H1 (cell line): ENCODE measurements at regions not wholly inside any gene's neighbourhood (a gene's known extent, or its start where the extent isn't known, plus 50 kb on each side); places are given as distances from the start of the nearest gene placed in this dataset.

ENCODE experiments used
- CTCF ChIA-PET: fragments of 300-600 bp; sonication (Branson Sonifier 250); formaldehyde crosslinking; loops from one replicate; lab custom pipeline; 2021; ENCODE audit not compliant: partially characterized antibody; lab: Charles Lee
- POLR2A ChIA-PET: fragments of 300-600 bp; sonication (Branson Sonifier 250); formaldehyde crosslinking; loops from one replicate; lab custom pipeline; 2021; ENCODE audit warnings: inconsistent platforms; ENCODE audit not compliant: partially characterized antibody; lab: Charles Lee
- DNase-seq, 2 experiments: peaks; one replicate each; pipeline versions ENCODE4 v3.0.0 to v3.0.0-alpha.2; 2010 to 2022; ENCODE audit warnings: low spot score in 2 of 2, low read depth in 1 of 2, mixed read lengths in 1 of 2
- FAIRE-seq: peaks from 2 replicates; lab custom pipeline; 2011; peaks lifted over from hg19 to GRCh38; lab: Jason Lieb, UNC
- H2AFZ ChIP-seq: 2 replicates; pipeline ENCODE4 v1.8.1; 2012; ENCODE audit warnings: low read length, inconsistent platforms
- H2AK5ac ChIP-seq: 2 replicates; pipeline ENCODE4 v1.6.1; 2013; ENCODE audit warnings: low read depth, low read length
- H2BK120ac ChIP-seq: replicated peaks from 2 replicates; pipeline ENCODE3; 2013; ENCODE audit warnings: low read depth, low read length, inconsistent platforms
- H2BK12ac ChIP-seq: 2 replicates; pipeline ENCODE4 v1.6.1; 2013; ENCODE audit warnings: low read depth, low read length
- H2BK15ac ChIP-seq: 2 replicates; pipeline ENCODE4 v1.6.1; 2013; ENCODE audit warnings: low read length
- H2BK20ac ChIP-seq: 2 replicates; pipeline ENCODE4 v1.6.1; 2013; ENCODE audit warnings: low read length
- H2BK5ac ChIP-seq: 2 replicates; pipeline ENCODE4 v1.6.1; 2013; ENCODE audit warnings: low read depth, low read length
- H3K14ac ChIP-seq: 2 replicates; pipeline ENCODE4 v1.6.1; 2013; ENCODE audit warnings: inconsistent platforms; ENCODE audit not compliant: insufficient read length
- H3K18ac ChIP-seq: 2 replicates; pipeline ENCODE4 v1.6.1; 2013; ENCODE audit warnings: low read length; ENCODE audit errors: extremely low read depth
- H3K23ac ChIP-seq: 2 replicates; pipeline ENCODE4 v1.6.1; 2013; ENCODE audit warnings: inconsistent platforms; ENCODE audit not compliant: insufficient read length
- H3K23me2 ChIP-seq: 2 replicates; pipeline ENCODE4 v1.6.1; 2013; ENCODE audit warnings: low read depth, low read length
- H3K27ac ChIP-seq: 2 replicates; pipeline ENCODE4 v1.6.1; 2011; ENCODE audit warnings: low read depth, low read length, inconsistent platforms
- H3K27me3 ChIP-seq, 4 experiments: replicated peaks in 1 of 4; 1 replicate in 1 of 4; 2 replicates in 3 of 4; pipeline versions ENCODE4 v1.6.1 to v1.8.1; 2011 to 2013; ENCODE audit warnings: low read length in 3 of 4, mild to moderate bottlenecking in 3 of 4, inconsistent platforms in 2 of 4, mixed read lengths in 2 of 4, moderate library complexity in 1 of 4; ENCODE audit not compliant: control insufficient read depth in 3 of 4, insufficient read depth in 3 of 4; ENCODE audit errors: extremely low read depth in 1 of 4
- H3K36me3 ChIP-seq, 4 experiments: 2 replicates each; pipeline versions ENCODE4 v1.6.1 to v1.8.1; 2011 to 2013; ENCODE audit warnings: mild to moderate bottlenecking in 4 of 4, low read length in 3 of 4, moderate library complexity in 2 of 4, control low read depth in 1 of 4, inconsistent platforms in 1 of 4; ENCODE audit not compliant: insufficient read depth in 4 of 4, control insufficient read depth in 2 of 4
- H3K4ac ChIP-seq: replicated peaks from 2 replicates; pipeline ENCODE3; 2013; ENCODE audit warnings: low read length, low read depth, mixed read lengths, inconsistent platforms; ENCODE audit not compliant: insufficient read length
- H3K4me1 ChIP-seq, 4 experiments: replicated peaks in 1 of 4; 1 replicate in 1 of 4; 2 replicates in 3 of 4; pipeline versions ENCODE4 v1.6.1 to v1.8.1; 2011 to 2013; ENCODE audit warnings: low read length in 3 of 4, inconsistent platforms in 2 of 4, mixed read lengths in 1 of 4; ENCODE audit not compliant: insufficient read depth in 4 of 4, control insufficient read depth in 3 of 4
- H3K4me2 ChIP-seq, 2 experiments: 2 replicates each; pipeline versions ENCODE4 v1.6.1 to v1.8.1; 2011 to 2013; ENCODE audit warnings: low read depth in 2 of 2, low read length in 2 of 2, control low read depth in 1 of 2, inconsistent platforms in 1 of 2, mild to moderate bottlenecking in 1 of 2; ENCODE audit not compliant: insufficient read depth in 1 of 2
- H3K4me3 ChIP-seq, 4 experiments: fragments of 200-600, 300-600 bp in 1 of 4; sonication (generic), shearing (Covaris generic), sonication (Bioruptor Twin) in 1 of 4; 2 replicates each; pipeline versions ENCODE4 v1.5.1 to v1.8.1; 2011 to 2016; ENCODE audit warnings: low read length in 4 of 4, low read depth in 3 of 4, control low read depth in 2 of 4, inconsistent platforms in 2 of 4, mild to moderate bottlenecking in 2 of 4, mixed read lengths in 1 of 4, moderate library complexity in 1 of 4; ENCODE audit not compliant: insufficient read depth in 2 of 4; ENCODE audit errors: extremely low read depth in 1 of 4
- H3K56ac ChIP-seq: replicated peaks from 2 replicates; pipeline ENCODE3; 2013; ENCODE audit warnings: low read depth, mild to moderate bottlenecking, mixed read lengths, low read length, inconsistent platforms; ENCODE audit not compliant: insufficient read length
- H3K79me1 ChIP-seq: 2 replicates; pipeline ENCODE4 v1.6.1; 2013; ENCODE audit warnings: low read depth, low read length, control low read depth
- H3K79me2 ChIP-seq, 2 experiments: 2 replicates each; pipeline versions ENCODE4 v1.6.1 to v1.8.1; 2012 to 2013; ENCODE audit warnings: low read length in 2 of 2, mild to moderate bottlenecking in 2 of 2, inconsistent platforms in 1 of 2; ENCODE audit not compliant: insufficient read depth in 2 of 2, control insufficient read depth in 1 of 2
- H3K9ac ChIP-seq, 4 experiments: replicated peaks in 1 of 4; 1 replicate in 1 of 4; 2 replicates in 3 of 4; pipeline versions ENCODE4 v1.6.1 to v1.8.1; 2011 to 2013; ENCODE audit warnings: low read depth in 3 of 4, low read length in 3 of 4, control low read depth in 2 of 4, mild to moderate bottlenecking in 2 of 4, moderate library complexity in 2 of 4, inconsistent platforms in 1 of 4; ENCODE audit errors: extremely low read depth in 1 of 4
- H3K9me3 ChIP-seq, 2 experiments: 2 replicates each; pipeline versions ENCODE4 v1.6.1 to v1.8.1; 2012 to 2013; ENCODE audit warnings: mild to moderate bottlenecking in 2 of 2, moderate library complexity in 2 of 2, control low read depth in 1 of 2, inconsistent platforms in 1 of 2, low read depth in 1 of 2, low read length in 1 of 2, mixed read lengths in 1 of 2; ENCODE audit not compliant: insufficient read depth in 2 of 2
- H4K20me1 ChIP-seq, 2 experiments: replicated peaks in 1 of 2; 2 replicates each; pipeline versions ENCODE3 to v1.8.1; 2011 to 2013; ENCODE audit warnings: inconsistent platforms in 2 of 2, low read length in 2 of 2, mild to moderate bottlenecking in 1 of 2; ENCODE audit not compliant: insufficient read depth in 2 of 2, control insufficient read depth in 1 of 2
- H4K5ac ChIP-seq: 2 replicates; pipeline ENCODE4 v1.6.1; 2013; ENCODE audit warnings: low read length, low read depth, mixed read lengths, inconsistent platforms; ENCODE audit not compliant: insufficient read length
- H4K8ac ChIP-seq: 2 replicates; pipeline ENCODE4 v1.8.0; 2013; ENCODE audit warnings: mild to moderate bottlenecking, moderate library complexity, low read length, inconsistent platforms; ENCODE audit not compliant: insufficient read depth; ENCODE audit errors: extremely low read depth
- H4K91ac ChIP-seq: replicated peaks from 2 replicates; pipeline ENCODE3; 2013; ENCODE audit warnings: low read length, mixed read lengths, inconsistent platforms; ENCODE audit not compliant: insufficient read length
- BACH1 ChIP-seq: IDR thresholded peaks from 2 replicates; pipeline ENCODE4 v1.6.1; 2012; ENCODE audit warnings: low read length, improper control_type of control experiment
- CHD1 ChIP-seq: IDR thresholded peaks from 2 replicates; pipeline ENCODE4 v1.6.1; 2012; ENCODE audit warnings: low read depth, low read length, improper control_type of control experiment
- CREB1 ChIP-seq: IDR thresholded peaks from 2 replicates; pipeline ENCODE4 v1.6.1; 2012; ENCODE audit warnings: inconsistent platforms
- CTBP2 ChIP-seq: IDR thresholded peaks from 2 replicates; pipeline ENCODE4 v1.7.0; 2011; ENCODE audit warnings: borderline replicate concordance, mild to moderate bottlenecking, moderate library complexity, mixed read lengths, low read length; ENCODE audit not compliant: insufficient read depth, insufficient read length
- EGR1 ChIP-seq: IDR thresholded peaks from 2 replicates; pipeline ENCODE4 v1.6.1; 2011; ENCODE audit warnings: low read depth, low read length, borderline replicate concordance
- EZH2 ChIP-seq: fragments of 200-600 bp; sonication (generic); IDR thresholded peaks from 2 replicates; pipeline ENCODE4 v1.7.1; 2012; ENCODE audit warnings: low read depth, mild to moderate bottlenecking, moderate library complexity, low read length, inconsistent platforms; ENCODE audit not compliant: severe bottlenecking
- RAD21 ChIP-seq, 2 experiments: IDR thresholded peaks in 1 of 2; conservative IDR thresholded peaks in 1 of 2; 2 replicates each; pipeline ENCODE4 v1.6.1; 2011; ENCODE audit warnings: low read depth in 2 of 2, low read length in 2 of 2, improper control_type of control experiment in 1 of 2, inconsistent platforms in 1 of 2, mild to moderate bottlenecking in 1 of 2, moderate library complexity in 1 of 2
- RNF2 ChIP-seq: fragments of 200-900, 300-1000 bp; sonication (generic); IDR thresholded peaks from 2 replicates; pipeline ENCODE4 v1.7.1; 2016; ENCODE audit warnings: borderline replicate concordance, low read depth, mild to moderate bottlenecking, antibody characterized with exemption, low read length; ENCODE audit not compliant: poor library complexity, severe bottlenecking; ENCODE audit errors: missing control alignments
- TAF1 ChIP-seq: IDR thresholded peaks from 2 replicates; pipeline ENCODE4 v1.6.1; 2011; ENCODE audit warnings: mild to moderate bottlenecking, low read depth, low read length
- YY1 ChIP-seq: IDR thresholded peaks from 2 replicates; pipeline ENCODE4 v1.6.1; 2011; ENCODE audit warnings: low read depth, mild to moderate bottlenecking, low read length
- WGBS, 2 experiments: shearing (Covaris generic) in 1 of 2; methylation state at CpG; one replicate each; pipeline versions ENCODE4 v1.1.6 to v1.1.7; 2013 to 2015; ENCODE audit warnings: low lambda C conversion rate in 2 of 2, mixed read lengths in 2 of 2, inconsistent platforms in 1 of 2, low coverage in 1 of 2, missing lambda C conversion rate in 1 of 2; ENCODE audit not compliant: insufficient replicate concordance in 2 of 2, insufficient coverage in 1 of 2, insufficient read length in 1 of 2; ENCODE audit errors: extremely low coverage in 1 of 2, missing lambda C conversion rate in 1 of 2; 5-methylcytosine and 5-hydroxymethylcytosine counted together

DNA sequence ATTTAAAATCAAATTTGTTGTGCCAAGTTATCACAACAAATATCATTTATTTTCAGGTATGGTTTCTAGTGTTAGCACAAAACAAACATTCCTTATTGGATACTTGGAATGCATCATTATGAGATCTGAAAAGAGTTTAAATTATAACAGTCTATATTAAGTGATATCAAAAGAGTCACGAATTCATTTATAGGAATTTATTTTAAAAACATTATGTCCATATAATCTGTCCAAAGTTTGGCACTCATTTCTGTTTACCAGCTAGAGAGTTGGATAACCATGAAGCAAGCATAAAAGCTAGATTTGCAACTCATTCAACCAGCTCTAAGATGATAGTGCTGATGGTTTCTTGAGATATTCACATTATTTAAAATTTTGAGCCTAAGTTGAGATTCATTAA is 453.2 kb downstream of the DOK5 start:
- H3K79me2 ChIP-seq, result no peaks in the 10 kb centered on the region
- ChIA-PET POLR2A (no interaction called here), CTCF (no interaction called here)
- no peak overlapping the region for H3K56ac ChIP-seq
- no peaks in the 10 kb centered on the region for H3K79me1 ChIP-seq
- H4K20me1 ChIP-seq, result no peaks in the 10 kb centered on the region
- H3K9me3 ChIP-seq, result no peaks in the 10 kb centered on the region
- H3K4me1 ChIP-seq, result no peaks in the 10 kb centered on the region
- WGBS, 2 experiments, result 86% methylated on average over 1 of the region's 1 CpG; no CpG with 5 or more reads in 1 of the 2 experiments
- no peak overlapping the region for H2BK20ac ChIP-seq
- no peak overlapping the region for H3K23ac ChIP-seq
- no peak overlapping the region for H4K91ac ChIP-seq
- no peak overlapping the region for H2AFZ ChIP-seq
- H3K23me2 ChIP-seq, result no peaks in the 10 kb centered on the region
- DNase-seq, result no peak
- H2BK12ac ChIP-seq, result no peak overlapping the region
- no peaks in the 10 kb centered on the region for H3K36me3 ChIP-seq
- no peak overlapping the region for H3K9ac ChIP-seq
- no peak overlapping the region for H3K4ac ChIP-seq
- no peak overlapping the region for H3K27ac ChIP-seq
- no peak overlapping the region for H2BK5ac ChIP-seq
- H3K18ac ChIP-seq, result no peak overlapping the region
- H3K27me3 ChIP-seq, result no peaks in the 10 kb centered on the region
- no peak for TF ChIP-seq CTBP2
- no peak for TF ChIP-seq RNF2
- no peak for TF ChIP-seq CREB1
- no peak for TF ChIP-seq EGR1
- no peak for TF ChIP-seq YY1
- TF ChIP-seq CHD1, result no peak
- TF ChIP-seq TAF1, result no peak
- no peak for TF ChIP-seq BACH1
- no peak for TF ChIP-seq RAD21 (IDR thresholded peaks at IDR 0.05 in 1 of 2, conservative IDR thresholded peaks at IDR 0.05 in 1 of 2; ENCODE audit: low read depth in 2 of 2, low read length in 2 of 2)
- TF ChIP-seq EZH2, result no peak
- FAIRE-seq, result no peak
- no peak overlapping the region for H4K8ac ChIP-seq
- no peak overlapping the region for H2BK120ac ChIP-seq
- H3K4me3 ChIP-seq, result no peak overlapping the region
- no peak overlapping the region for H2BK15ac ChIP-seq
- H3K14ac ChIP-seq, result no peak overlapping the region
- H3K4me2 ChIP-seq, result no peak overlapping the region
- no peak overlapping the region for H4K5ac ChIP-seq
- H2AK5ac ChIP-seq, result no peak overlapping the region
